HL-60/S4 (cell line): ENCODE measurements at regions not wholly inside any gene's neighbourhood (a gene's known extent, or its start where the extent isn't known, plus 50 kb on each side); places are given as distances from the start of the nearest gene placed in this dataset.

Source experiments
- in situ Hi-C: fragments of 300-500 bp; cut with MboI; formaldehyde crosslinking; loops from 2 replicates; pipeline ENCODE4 v1.14.3; 2022; ENCODE audit warnings: low sequenced_read_pairs

DNA sequence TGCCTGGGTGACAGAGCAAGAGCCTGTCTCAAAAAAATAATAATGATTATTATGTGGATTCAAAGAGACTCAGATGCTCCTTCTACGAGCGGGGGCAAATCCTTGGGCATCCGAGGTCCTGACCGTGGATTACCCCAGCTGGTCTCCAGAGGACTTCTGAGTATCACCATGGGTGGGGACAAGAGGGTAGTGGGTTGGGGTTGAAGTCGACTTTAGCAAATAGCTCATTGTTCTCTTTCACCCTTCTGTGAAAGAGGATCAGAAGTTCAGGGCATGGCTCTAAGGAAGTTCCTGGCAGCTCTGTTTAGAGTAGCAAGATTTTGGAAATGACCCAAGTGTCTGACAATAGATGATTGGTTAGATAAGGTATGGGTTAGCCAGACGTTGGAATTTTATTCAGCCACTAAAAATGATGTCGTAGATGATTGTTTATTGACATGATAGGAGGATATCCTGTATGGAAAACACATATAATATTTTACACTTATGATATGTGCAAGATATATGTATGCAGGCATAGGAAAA, 59.0 kb upstream of the SPRED2 start:
- in situ Hi-C loops, result no loop called here

DNA sequence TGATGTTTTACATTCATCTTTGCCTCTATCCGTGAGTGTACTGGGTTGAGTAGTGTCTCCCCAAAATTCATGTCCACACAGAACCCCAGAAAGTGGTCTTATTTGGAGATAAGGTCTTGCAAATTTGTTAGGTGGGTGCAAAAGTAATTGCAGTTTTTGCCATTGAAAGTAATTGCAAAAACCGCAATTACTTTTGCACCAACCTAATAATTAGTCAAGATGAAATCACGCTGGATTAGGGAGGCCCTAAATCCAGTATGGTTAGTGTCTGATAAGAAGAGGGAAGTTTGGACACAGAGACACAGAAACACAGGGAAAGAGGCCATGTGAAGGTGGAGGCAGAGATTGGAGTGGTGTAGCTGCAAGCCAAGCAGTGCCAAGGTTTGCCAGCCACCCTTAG, 57.8 kb upstream of the SPRED2 start:
- in situ Hi-C loops, result no loop called here

DNA sequence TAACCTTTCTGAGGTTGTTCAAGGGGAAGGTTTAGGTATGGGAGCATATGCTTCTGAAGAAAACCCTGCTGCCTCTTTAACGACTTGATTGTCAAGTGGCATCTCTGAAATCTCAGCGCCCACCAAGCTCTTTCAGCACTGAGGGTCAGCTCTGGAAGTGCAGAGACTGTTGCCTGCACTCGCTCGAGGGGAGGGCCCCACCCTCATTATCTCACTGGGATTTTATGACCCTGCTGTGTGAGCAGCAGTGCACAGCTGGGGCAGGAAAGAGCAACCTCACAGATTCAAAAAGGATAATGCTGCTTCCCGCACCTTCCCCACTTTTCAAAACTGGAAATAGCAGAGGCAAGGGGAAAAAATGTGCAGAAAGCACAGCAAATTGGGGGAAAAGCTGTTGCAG, 56.9 kb upstream of the SPRED2 start:
- in situ Hi-C loops, result no loop called here

DNA sequence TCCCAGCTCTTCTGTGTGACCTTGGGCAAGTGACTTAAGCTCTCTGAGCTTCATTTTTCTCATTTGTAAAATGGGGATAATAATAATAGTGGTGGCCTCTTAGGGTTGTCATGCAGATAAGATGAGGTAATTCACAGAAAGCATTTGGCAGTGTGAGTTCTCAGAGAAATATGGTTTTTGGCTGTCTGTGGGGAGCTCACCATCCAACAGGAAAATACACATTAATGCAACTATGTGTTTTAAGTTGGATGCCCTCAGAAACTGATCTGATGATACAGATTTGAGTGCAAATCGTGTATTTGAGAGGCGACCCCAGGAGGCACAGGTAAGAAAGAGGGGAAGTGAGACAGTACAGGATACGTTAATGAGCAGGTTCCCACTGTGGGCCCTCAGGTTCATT, 56.1 kb upstream of the SPRED2 start:
- in situ Hi-C loops, result no loop called here

DNA sequence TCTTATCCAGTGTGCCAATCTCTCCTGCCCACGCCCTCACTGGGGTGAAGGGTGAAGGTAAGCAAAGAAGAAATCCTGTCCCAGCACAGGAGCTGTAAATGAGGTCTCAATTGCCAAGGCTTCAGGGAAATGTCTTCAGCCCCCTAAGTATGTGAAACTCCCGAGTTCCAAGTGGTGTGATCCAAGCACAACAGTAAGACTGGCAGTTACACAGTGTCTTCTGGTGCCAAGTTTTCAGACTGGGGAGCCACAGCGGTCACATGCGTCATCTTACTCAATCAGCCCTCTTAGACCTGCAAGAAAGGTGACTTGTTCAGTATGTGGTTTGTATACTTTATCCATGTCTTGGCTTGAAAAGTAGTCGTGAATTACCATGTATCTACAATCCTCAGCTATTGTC, 55.0 kb upstream of the SPRED2 start:
- in situ Hi-C loops, result no loop called here

DNA sequence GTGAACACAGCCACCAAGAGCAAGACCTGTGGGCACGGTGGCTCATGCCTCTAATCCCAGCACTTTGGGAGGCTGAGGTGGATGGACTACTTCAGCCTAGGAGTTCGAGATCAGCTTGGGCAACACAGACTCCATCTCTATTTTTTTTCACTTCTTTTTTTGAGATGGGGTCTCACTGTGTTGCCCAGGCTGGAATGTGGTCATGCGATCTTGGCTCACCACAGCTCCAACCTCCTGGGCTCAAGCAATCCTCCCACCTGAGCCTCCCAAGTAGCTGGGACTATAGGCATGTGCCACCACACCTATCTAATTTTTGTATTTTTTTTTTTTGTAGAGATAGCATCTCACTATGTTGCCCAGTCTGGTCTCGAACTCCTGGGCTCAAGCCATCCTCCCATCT, 54.4 kb upstream of the SPRED2 start:
- in situ Hi-C loops, result no loop called here

DNA sequence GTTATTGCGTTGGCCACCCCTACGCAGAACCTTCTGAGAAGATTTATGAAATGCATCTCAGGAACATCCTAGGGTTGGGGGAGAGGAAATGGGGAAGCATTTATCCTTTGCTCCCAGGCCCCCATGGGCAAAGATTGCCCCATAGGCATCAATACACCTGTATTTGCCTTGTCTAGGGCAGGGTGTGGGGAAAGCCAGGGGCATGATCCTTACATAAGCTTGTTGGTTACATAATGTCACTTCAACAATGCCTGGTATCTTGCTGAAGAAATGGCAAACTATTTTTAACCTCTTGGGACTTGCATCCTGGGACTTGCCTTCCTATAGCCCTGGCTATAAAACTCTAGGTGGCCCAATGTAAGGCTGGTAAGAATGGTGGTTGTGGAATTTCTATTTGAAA, 53.9 kb upstream of the SPRED2 start:
- in situ Hi-C loops, result no loop called here

DNA sequence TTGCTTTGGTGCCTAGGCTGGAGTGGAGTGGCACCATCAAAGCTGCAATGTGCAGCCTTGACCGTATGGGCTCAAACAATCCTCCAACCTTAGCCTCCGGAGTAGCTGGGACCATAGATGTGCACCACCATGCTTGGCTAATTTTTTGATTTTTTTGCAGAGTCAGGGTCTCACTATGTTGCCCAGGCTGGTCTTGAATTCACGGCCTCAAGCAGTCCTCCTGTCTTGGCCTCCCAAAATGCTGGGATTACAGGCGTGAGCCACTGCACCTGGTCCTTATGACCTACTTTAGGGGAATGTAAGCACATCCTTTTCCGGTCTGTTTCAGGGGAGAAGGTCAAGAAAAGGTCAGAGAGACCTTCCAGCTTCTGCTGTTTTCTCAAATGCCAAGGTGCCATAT, 53.4 kb upstream of the SPRED2 start:
- in situ Hi-C loops, result no loop called here

DNA sequence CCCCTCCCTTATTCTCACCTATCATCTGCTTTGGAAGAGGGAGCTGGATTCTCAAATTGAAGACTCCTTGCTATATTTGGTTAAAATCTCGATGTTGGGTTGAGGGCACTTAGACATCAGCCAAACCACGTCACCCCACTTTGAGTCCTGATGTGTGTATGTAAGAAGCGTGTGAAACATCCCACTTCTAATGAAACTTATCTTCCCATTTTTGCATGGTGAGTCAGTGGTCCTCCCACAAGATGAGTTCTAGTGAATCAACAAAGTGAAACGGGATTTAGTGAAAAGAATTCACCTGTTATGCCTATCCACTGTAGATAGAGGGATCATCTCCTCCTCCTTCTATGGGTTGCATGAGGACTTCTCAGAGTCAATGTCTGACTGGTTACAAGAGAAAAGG, 51.4 kb upstream of the SPRED2 start:
- in situ Hi-C loops, result no loop called here

DNA sequence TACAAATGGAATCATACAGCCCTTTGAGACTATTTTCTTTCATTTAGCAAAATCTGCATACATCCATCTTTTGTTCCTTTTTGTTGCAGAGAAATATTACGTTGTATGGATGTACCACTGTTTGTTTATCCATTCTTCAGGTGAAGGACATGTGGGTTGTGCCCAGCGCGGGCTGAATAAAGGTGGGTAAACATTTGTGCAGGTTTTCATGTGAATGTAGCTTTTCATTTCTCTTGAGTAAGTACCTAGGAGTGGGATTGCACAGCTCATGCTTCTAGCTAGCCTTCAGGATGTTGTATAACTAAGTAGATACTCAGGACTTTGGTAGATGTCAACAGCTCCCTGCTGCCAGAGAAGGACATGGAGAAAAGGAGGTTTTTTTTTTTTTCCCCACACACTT, 50.6 kb upstream of the SPRED2 start:
- in situ Hi-C loops, result no loop called here
